GM19025 (cell line): ENCODE measurements at regions not wholly inside any gene's neighbourhood (a gene's known extent, or its start where the extent isn't known, plus 50 kb on each side); places are given as distances from the start of the nearest gene placed in this dataset.

ENCODE experiments used
- ATAC-seq: cut with Tn5 transposase; IDR thresholded peaks from one replicate; pipeline ENCODE4 v1.9.1; 2021; ENCODE audit warnings: mild to moderate bottlenecking, low read depth, moderate library complexity; ENCODE audit not compliant: unreplicated experiment

- no peak for ATAC-seq
Observed at GRCh38 chr5:42908086-42908485, 96.4 kb upstream of the SELENOP start.

- ATAC-seq, result no peak
Observed at GRCh38 chr5:42905827-42906226, 94.1 kb upstream of the SELENOP start.

- no peak for ATAC-seq
Observed at GRCh38 chr5:42900734-42901133, 89.0 kb upstream of the SELENOP start.

- ATAC-seq, result no peak
Observed at GRCh38 chr5:42898760-42899159, 87.1 kb upstream of the SELENOP start.

- no peak for ATAC-seq
Observed at GRCh38 chr5:42896523-42896922, 84.8 kb upstream of the SELENOP start.

- no peak for ATAC-seq
Observed at GRCh38 chr5:42894057-42894456, 82.4 kb upstream of the SELENOP start.

- ATAC-seq, result peak; percentile 77
Observed at GRCh38 chr5:42889311-42889933, 77.7 kb upstream of the SELENOP start.

- no peak for ATAC-seq
Observed at GRCh38 chr5:42888771-42889170, 77.1 kb upstream of the SELENOP start.

GRCh38 chr5:42887575-42887974 is 75.9 kb upstream of the SELENOP start:
- no peak for ATAC-seq

GRCh38 chr5:42887097-42887496 is 75.4 kb upstream of the SELENOP start:
- ATAC-seq, result no peak

- ATAC-seq, result no peak
Observed at GRCh38 chr5:42886635-42887034, 74.9 kb upstream of the SELENOP start.

GRCh38 chr5:42884326-42884725 is 72.6 kb upstream of the SELENOP start:
- no peak for ATAC-seq

- no peak for ATAC-seq
Observed at GRCh38 chr5:42881416-42882117, 69.9 kb upstream of the SELENOP start.

GRCh38 chr5:42880496-42881150 is 68.9 kb upstream of the SELENOP start:
- no peak for ATAC-seq

- ATAC-seq, result no peak
Observed at GRCh38 chr5:42879291-42879690, 67.6 kb upstream of the SELENOP start.

- ATAC-seq, result no peak
Observed at GRCh38 chr5:42878550-42878949, 66.9 kb upstream of the SELENOP start.

- no peak for ATAC-seq
Observed at GRCh38 chr5:42878041-42878440, 66.3 kb upstream of the SELENOP start.

- ATAC-seq, result no peak
Observed at GRCh38 chr5:42877431-42877830, 65.7 kb upstream of the SELENOP start.

- no peak for ATAC-seq
Observed at GRCh38 chr5:42876375-42876844, 64.7 kb upstream of the SELENOP start.

- no peak for ATAC-seq
Observed at GRCh38 chr5:42875785-42876374, 64.2 kb upstream of the SELENOP start.

GRCh38 chr5:42875211-42875610 is 63.5 kb upstream of the SELENOP start:
- ATAC-seq, result no peak
